NT2/D1 (cell line): ENCODE measurements at regions not wholly inside any gene's neighbourhood (a gene's known extent, or its start where the extent isn't known, plus 50 kb on each side); places are given as distances from the start of the nearest gene placed in this dataset.

Experiments used
- SUZ12 ChIP-seq: IDR thresholded peaks from 2 replicates; pipeline ENCODE4 v1.6.1; 2011; ENCODE audit not compliant: insufficient read length, insufficient read depth; ENCODE audit errors: extremely low read depth
- YY1 ChIP-seq: IDR thresholded peaks from 2 replicates; pipeline ENCODE4 v1.6.1; 2011; ENCODE audit not compliant: insufficient read length, insufficient read depth
- ZNF274 ChIP-seq: IDR thresholded peaks from 2 replicates; pipeline ENCODE4 v1.6.1; 2011; ENCODE audit warnings: mild to moderate bottlenecking, low read depth, low read length

- TF ChIP-seq YY1, result no peak
- TF ChIP-seq ZNF274, result no peak
- TF ChIP-seq SUZ12, result no peak
Measured at GRCh38 chr5:93890657-93891056, 149.3 kb upstream of the POU5F2 start.
